ENCODE measurements at regions not wholly inside any gene's neighbourhood (a gene's known extent, or its start where the extent isn't known, plus 50 kb on each side); places are given as distances from the start of the nearest gene placed in this dataset.
"Not testable (repeated sequence)": the region's sequence is repeated elsewhere in the genome, so short reads cannot be mapped to it uniquely, and the experiment has no call there.

- H3K4me3 ChIP-seq, result no peak overlapping the region
These were observed 54.5 kb downstream of the IRX5 start for GRCh38 chr16:54985156-54985555.

GRCh38 chr16:54985668-54986067 is 55.0 kb downstream of the IRX5 start:
- Histone ChIP-seq H3K27ac (no peak overlapping the region), H3K4me3 (no peak overlapping the region)

More at GRCh38 chr16:54985156-54985555, 54.5 kb downstream of the IRX5 start:
- no peak overlapping the region for H3K27ac ChIP-seq

- Histone ChIP-seq H3K27ac (no peak overlapping the region), H3K4me3 (no peak overlapping the region)
These were observed 55.7 kb downstream of the IRX5 start for GRCh38 chr16:54986409-54986808.

DNA sequence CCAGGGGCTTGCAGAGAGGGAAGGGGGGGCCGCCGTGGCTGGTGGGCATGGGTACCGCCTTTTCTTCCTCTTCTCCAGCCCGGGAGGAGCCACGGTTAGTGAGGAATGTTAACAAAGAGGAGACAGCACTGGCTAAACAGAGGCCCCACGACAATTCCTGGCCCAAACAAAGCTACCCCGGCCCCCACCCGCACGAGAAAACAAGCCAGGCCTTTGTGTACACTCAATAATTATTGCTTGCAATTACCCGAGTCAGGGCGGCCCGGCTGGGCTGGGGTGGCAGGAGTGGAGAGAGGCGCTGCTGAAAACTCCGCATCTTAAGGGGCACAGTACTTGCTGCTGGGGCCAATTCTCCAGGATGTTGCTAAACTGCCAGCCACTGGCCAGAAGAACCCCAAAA is 56.4 kb downstream of the IRX5 start:
- Histone ChIP-seq H3K4me3 (no peak overlapping the region), H3K27ac (no peak overlapping the region)

GRCh38 chr16:54991525-54991924 is 60.9 kb downstream of the IRX5 start:
- H3K27ac ChIP-seq, result no peak overlapping the region
- no peak overlapping the region for H3K4me3 ChIP-seq

DNA sequence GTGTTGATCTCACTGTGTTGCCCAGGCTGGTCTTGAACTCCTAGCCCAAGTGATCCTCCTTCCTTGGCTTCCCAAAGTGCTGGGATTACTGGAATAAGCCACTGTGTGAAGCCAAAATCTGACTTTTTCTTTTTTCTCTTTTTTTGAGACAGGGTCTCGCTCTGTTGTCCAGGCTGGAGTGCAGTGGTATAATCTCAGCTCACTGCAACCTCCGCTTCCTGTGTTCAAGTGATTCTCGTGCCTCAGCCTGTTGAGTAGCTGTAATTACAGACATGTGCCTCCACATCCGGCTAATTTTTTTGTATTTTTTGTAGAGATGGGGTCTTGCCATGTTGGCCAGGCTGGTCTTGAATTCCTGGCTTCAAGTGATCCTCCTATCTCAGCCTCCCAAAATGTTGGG is 61.3 kb downstream of the IRX5 start:
- not testable (repeated sequence) for H3K4me3 ChIP-seq, H3K27ac ChIP-seq

GRCh38 chr16:54993106-54993895 is 62.6 kb downstream of the IRX5 start:
- Histone ChIP-seq H3K4me3 (no peak overlapping the region), H3K27ac (no peak overlapping the region)

DNA sequence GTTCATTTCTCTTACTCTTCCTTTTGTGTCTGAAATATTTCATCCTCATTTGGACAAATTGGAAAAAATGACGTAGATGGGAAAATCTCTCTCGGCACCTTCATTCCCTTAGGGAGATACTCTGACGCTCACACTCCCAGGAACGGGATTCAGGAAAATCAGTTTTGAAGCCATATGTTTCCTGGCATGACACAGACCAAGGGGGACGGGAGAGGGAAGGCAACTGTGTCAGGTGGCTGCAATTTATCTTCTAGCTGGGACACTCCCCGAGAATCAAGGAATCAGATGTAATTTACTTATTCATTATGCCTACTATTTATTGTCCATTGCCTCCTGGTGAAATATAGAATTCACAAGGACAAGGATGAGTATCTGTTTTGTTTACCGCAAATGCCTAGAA is 65.5 kb downstream of the IRX5 start:
- Histone ChIP-seq H3K27ac (no peak overlapping the region), H3K4me3 (no peak overlapping the region)

- Histone ChIP-seq H3K27ac (no peak overlapping the region), H3K4me3 (no peak overlapping the region)
These were observed 68.2 kb downstream of the IRX5 start for GRCh38 chr16:54998834-54999233.

- no peak overlapping the region for H3K4me3 ChIP-seq
- H3K27ac ChIP-seq, result no peak overlapping the region
These were observed 68.8 kb downstream of the IRX5 start for GRCh38 chr16:54999481-54999880.

GRCh38 chr16:55000595-55000994 is 69.9 kb downstream of the IRX5 start:
- H3K27ac ChIP-seq, result no peak overlapping the region

GRCh38 chr16:55001931-55002330 is 71.3 kb downstream of the IRX5 start:
- Histone ChIP-seq H3K27ac (no peak overlapping the region), H3K4me3 (no peak overlapping the region)

More at GRCh38 chr16:55000595-55000994, 69.9 kb downstream of the IRX5 start:
- H3K4me3 ChIP-seq, result no peak overlapping the region

DNA sequence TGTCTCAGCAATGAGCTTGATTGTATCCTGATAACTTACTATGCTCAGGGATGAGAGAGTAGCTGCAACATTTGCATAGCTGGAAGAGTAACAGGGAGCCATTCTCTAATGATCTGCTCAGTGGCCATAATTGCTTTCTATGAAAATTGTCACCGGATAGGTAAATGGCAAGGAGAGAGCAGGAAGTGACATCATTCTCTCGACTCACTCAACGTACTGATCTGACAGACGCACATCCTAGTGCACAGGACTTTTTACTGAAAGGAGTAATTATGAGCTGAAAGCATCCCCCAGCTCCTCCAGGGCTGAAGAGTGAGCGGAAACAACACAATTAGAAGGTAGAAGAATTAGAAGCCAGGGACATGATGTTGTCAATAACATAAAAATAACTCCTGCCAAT is 71.8 kb downstream of the IRX5 start:
- Histone ChIP-seq H3K27ac (no peak overlapping the region), H3K4me3 (no peak overlapping the region)

DNA sequence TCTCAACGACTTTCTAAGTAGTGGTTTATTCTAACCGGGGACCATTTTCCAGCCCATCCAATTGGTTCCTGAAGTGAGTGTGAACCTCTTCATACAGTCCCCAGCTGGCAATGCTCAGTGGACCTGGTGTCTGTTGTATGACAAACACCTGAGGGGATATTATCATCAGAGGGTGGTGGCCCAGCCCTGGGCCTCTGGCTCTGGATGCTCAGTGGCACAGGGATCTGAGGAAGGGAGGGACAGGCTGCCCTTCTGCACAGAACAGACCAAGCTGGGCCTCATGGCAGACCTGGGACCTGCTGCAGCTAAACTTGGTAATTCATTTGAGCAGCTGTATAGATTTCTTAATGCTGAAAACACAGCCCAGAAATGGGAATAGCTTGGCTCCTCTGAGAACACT is 72.6 kb downstream of the IRX5 start:
- H3K4me3 ChIP-seq, result no peak overlapping the region
- H3K27ac ChIP-seq, result no peak overlapping the region

- Histone ChIP-seq H3K27ac (no peak overlapping the region), H3K4me3 (no peak overlapping the region)
These were observed 73.3 kb downstream of the IRX5 start for GRCh38 chr16:55003916-55004315.

DNA sequence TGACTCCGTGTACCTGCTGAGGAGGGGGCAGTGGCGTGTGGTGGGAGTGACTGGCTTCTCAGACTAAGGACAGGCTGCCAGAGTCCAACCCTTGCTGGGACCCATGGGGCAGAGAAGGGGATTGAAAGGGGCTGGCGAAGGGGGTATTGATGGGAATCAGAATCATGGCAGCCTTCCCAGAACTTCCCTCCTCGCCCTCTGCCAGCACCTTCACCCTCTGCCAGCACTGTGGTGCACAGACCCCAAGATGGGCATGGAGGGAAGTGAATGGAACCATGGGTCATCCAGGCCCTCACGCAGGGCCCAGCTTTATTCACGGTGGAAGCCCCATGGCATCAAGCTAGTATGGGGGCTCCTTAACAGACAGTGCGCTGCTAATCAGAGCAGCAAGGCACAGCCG is 76.8 kb downstream of the IRX5 start:
- no peak overlapping the region for H3K27ac ChIP-seq
- no peak overlapping the region for H3K4me3 ChIP-seq

DNA sequence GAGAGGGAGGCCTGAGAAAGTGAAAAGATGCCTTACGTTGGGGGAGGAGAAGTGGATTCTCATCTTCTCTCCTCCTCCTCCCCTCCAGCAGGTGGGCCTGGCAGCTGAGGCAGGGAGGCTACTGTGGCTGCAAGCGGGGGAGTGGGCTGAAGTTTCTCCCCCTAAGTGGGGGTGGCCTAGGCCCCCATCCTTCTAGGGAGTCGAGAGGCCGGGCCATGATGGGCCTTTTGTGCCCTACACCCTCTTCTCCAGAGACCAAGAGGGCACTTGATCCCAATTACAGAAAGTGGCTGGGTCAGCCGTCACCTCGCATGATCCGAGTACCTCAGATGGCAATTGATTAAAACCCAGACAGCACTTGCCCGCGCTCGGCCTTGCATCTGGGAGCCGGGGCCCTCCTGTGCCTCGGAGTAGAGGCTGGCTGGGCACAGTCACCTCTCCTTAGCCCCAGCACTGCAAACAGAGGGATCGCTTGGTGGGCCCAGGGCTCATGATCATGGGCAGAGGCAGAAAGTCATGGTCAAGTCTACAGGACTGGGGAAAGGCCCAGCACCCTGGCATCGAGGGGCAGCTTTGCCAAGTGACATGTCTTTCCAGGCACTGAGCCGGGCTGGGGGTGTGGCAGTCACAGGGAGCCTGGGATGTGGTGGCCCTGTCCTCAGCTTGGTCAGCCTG is 78.3 kb downstream of the IRX5 start:
- H3K27ac ChIP-seq, result no peak overlapping the region
- H3K4me3 ChIP-seq, result no peak overlapping the region

DNA sequence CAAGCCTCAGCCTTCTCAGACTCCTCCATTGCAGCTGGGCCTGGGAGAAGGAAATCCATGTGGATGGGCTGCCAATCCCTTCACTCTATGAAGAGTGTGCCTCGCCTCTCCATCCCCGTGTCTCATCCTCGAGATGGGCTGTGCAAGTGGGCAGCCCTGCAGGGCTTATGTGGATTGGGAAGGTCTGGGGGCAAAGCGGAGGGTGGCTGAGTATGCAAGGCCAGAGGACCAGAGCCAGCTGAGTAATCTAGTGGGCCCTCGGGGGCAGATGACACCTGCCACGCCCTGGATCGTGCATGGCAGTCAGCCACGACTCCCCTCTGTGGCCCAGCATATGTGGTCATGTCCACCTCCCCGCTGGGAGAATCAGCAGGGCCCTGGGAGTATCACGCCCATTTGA is 78.9 kb downstream of the IRX5 start:
- Histone ChIP-seq H3K4me3 (no peak overlapping the region), H3K27ac (no peak overlapping the region)

- Histone ChIP-seq H3K27ac (no peak overlapping the region), H3K4me3 (no peak overlapping the region)
These were observed 80.0 kb downstream of the IRX5 start for GRCh38 chr16:55010492-55011160.

GRCh38 chr16:55012362-55012761 is 81.7 kb downstream of the IRX5 start:
- no peak overlapping the region for H3K4me3 ChIP-seq
- H3K27ac ChIP-seq, result no peak overlapping the region

DNA sequence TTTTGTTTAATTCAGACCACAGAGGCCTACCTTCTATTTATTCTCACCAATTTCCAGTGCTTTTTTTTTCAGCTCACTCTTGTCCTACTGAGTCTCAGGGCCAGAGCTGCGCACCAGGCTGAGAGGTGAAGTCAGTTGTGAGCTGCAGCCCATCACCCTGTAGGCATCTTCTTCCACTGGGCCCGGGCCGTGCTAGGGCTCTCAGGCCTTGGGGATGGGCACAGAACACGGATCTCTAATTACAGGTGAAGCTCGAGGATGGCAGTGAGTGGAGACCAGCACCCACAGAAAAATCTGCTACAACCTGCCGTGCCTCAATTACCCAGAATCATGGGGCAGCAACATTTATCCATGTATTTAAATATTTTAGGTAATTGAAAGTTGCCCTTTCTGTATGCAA is 82.1 kb downstream of the IRX5 start:
- H3K4me3 ChIP-seq, result no peak overlapping the region
- no peak overlapping the region for H3K27ac ChIP-seq
